GM19023 (cell line): ENCODE measurements at regions not wholly inside any gene's neighbourhood (a gene's known extent, or its start where the extent isn't known, plus 50 kb on each side); places are given as distances from the start of the nearest gene placed in this dataset.
"Not testable (repeated sequence)": the region's sequence is repeated elsewhere in the genome, so short reads cannot be mapped to it uniquely, and the experiment has no call there.

Experiments
- ATAC-seq: cut with Tn5 transposase; IDR thresholded peaks from one replicate; pipeline ENCODE4 v1.9.1; 2021; ENCODE audit warnings: mild to moderate bottlenecking, moderate library complexity; ENCODE audit not compliant: unreplicated experiment

- no peak for ATAC-seq
Observed at GRCh38 chr19:20397292-20397691, 168.3 kb downstream of the ZNF737 start.

- ATAC-seq, result no peak
Observed at GRCh38 chr19:20388706-20389225, 176.8 kb downstream of the ZNF737 start.

DNA sequence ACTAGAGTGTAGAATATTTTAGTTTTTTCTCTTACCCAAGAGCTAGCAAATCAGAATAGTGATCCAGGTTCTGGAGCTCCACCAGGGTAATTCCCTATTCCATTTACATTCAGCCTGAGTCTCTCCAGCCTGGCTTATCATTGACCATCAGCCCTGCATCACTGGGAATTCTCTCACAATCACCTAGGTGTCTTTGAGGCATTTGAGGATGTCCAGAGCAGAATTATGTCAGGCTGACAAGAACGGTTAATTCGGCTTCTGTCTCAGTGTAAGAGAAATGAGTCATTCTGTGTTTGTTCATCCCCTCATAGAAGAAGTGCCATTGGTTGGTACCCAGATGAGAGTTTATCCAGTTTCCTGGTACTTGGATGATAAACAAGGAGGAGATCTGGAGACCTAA is 180.5 kb downstream of the ZNF737 start:
- no peak for ATAC-seq

- ATAC-seq, result no peak
Observed at GRCh38 chr19:20371911-20372310, 193.7 kb downstream of the ZNF737 start.

DNA sequence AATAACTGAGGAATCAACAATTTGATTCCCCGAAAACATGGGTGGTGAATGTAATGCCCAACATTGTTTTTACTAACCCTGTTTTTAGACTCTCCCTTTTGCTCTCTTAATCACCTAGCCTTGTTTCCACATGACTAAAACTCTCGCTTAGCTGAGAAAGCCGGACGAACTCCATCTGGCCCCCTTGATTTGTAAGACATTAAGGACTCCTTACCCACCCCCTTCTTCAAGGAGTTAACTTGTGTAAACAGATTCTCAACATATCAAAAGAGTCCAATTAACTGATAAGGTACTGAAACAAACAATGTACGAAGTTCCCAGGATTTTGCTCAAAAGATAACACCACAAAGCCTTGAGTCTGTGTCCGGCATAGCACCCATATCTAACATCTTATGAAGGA is 194.3 kb downstream of the ZNF737 start:
- not testable (repeated sequence) for ATAC-seq

DNA sequence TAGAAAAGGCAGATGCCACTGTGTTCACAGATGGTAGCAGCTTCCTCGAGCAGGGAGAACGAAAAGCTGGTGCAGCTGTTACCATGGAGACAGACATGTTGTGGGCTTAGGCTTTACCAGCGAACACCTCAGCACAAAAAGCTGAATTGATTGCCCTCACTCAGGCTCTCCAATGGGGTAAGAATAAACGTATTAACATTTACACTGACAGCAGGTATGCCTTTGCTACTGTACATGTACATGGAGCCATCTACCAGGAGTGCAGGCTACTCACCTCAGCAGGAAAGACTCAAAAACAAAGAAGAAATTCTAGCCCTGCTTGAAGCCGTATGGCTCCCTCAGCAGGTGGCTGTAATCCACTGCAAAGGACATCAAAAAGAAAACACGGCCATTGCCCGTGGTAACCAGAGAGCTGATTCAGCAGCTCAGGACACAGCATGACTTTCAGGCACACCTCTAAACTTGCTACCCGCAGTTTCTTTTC is 197.7 kb downstream of the ZNF737 start:
- no peak for ATAC-seq

DNA sequence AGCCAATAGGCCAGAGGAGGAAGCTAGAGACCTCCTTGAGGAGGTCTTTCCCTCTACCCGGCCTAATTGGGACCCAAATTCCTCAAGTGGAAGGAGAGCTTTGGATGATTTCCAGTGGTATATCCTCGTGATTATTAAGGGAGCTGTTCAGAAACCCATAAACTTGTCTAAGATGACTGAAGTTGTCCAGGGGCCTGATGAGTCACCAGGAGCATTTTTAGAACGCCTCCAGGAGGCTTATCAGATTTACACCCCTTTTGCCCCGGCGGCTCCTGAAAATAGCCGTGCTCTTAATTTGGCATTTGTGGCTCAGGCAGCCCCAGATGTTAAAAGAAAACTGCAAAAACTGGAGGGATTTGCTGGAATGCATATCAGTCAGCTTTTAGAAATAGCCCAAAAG is 198.1 kb downstream of the ZNF486 start:
- no peak for ATAC-seq

DNA sequence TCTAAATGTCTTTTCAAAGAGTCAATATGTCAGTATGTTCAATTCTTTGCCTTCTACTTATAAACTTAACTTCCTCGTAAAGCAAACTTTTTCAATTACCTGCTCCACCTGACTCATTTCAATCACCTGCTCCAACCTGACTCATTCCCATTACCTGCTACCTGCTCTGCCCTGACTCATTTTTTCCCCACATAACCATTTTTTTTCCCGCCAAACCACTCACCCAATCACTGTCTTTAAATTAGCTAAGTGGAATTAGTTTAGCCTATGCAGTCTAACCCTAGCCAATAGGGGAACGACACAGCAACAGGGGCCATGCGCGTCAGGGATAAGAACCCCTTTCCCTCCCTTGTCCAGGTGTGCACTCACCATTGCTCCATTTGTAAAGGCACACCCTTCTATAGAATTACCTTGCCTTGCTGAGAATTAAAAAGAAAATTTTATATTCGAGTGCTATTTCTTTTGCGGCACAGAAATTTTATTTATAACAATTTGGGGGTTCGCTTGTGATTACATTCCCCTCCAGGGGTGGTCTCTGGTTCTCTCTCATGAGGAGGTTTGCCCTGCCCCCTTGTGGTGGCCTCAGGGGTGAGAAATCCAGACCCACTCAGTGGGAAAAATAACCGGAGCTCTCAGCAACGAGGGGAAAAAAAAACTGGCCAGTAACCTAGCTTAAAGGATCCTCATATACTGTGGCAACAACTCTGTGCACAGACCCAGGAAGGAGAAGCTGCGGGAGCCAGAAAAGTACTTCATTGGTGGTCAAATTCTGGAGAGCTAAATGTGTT is 193.1 kb downstream of the ZNF486 start:
- ATAC-seq, result no peak

DNA sequence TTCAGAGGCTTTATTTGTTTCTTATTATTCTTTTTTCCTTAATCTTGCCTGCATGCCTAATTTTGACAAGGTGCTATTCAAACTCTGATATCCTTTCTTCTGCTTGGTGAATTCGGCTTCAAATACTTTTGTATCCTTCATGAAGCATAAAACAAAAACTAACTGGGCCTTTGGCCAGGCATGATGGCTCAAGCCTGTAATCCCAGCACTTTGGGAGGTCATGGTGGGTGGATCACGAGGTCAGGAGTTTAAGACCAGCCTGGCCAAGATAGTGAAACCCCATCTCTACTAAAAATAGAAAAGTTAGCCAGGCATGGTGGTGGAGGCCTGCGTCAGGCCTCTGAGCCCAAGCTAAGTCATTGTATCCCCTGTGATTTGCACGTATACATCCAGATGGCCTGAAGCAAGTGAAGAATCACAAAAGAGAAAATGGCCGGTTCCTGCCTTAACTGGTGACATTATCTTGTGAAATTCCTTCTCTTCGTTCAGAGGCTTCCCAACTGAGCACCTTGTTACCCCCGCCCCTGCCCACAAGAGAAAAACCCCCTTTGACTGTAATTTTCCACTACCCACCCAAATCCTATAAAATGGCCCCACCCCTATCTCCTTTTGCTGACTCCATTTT is 191.9 kb downstream of the ZNF486 start:
- ATAC-seq, result not testable (repeated sequence)

DNA sequence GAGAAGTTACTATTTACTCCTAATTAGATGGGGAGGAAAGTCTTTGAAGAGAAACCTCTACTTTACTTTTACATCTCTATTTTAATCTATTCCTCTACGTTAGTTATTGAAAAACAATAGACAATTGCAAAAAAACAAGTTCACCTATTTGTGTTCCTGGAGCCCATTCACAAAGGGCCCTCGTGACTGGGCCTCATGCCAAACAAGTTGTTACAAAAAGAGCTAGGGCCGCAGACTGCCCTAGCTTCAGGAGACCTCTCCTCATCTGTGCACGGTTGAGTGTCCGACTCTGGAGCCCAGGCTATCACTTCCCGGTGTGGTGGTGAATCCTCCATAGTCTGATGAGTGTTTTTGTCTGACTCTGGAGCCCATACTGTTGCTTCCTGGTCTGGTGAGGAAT is 190.9 kb downstream of the ZNF486 start:
- ATAC-seq, result no peak

DNA sequence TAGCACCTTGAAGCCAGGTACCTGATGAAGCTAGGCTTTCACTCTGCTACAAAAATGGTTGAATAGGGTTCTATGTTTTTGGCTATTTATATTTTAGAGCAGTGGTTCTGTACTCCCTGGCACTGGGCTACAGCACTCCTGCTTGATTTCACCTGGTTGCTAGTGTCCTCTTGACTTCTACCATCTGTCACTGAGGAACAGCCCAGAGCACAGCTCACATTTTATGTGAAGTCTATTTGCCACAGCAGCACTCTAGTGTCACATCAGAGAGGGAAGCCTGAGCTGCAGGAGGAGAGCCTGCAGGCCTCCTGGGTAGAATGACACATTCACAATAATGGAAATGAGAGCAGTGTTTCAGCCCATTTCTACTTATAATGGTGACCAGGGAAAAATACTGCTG is 184.2 kb downstream of the ZNF486 start:
- no peak for ATAC-seq

DNA sequence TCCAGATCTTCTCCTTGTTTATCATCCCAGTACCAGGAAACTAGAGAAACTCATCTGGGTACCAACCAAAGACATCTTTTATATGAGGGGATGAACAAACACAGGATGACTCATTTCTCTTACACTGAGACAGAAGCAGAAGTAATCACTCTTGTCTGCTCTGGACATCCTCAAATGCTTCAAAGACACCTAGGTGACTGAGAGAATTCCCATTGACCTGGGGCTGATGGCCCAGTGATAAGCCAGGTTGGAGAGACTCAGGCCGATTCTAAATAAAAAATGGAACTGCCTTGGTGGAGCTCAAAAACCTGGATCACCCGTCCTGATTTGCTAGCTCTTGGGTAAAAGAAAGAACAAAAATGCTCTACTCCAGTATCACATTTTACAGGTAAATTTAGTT is 182.2 kb downstream of the ZNF486 start:
- no peak for ATAC-seq

DNA sequence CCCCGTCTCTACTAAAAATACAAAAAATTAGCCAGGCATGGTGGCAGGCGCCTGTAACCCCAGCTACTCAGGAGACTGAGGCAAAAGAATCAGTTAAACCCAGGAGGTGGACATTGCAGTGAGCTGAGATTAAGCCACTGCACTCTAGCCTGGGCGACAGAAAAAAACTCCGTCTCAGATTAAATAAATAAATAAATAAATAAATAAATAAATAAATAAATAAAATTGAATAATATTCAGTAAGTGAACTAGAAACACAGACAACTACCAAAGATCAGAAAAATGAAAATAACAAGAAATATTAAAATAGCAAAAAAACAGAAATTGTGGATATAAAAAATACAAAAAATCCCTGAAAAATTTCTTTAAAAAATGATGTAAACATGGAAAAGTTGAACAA is 172.4 kb downstream of the ZNF486 start:
- ATAC-seq, result no peak

DNA sequence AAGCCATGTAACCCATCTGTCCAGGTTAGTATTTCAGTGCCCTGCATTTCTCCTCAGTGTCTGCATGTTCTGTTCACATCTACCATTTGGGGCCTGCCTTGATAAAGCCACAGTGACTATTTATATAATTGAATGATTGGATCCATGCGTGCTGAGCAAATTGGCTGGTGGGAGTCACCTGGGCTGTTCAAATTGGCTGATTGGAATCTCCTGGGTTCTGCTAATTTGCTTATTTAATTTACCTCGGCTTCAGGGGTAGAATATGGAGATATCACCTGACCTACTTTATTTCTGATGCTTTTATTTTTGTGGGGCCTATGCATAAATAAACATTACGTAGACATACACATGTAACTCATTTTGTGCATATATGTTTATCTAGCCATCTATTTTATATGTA is 167.7 kb downstream of the ZNF486 start:
- no peak for ATAC-seq

GRCh38 chr19:20333508-20333907 is 166.5 kb downstream of the ZNF486 start:
- ATAC-seq, result no peak

DNA sequence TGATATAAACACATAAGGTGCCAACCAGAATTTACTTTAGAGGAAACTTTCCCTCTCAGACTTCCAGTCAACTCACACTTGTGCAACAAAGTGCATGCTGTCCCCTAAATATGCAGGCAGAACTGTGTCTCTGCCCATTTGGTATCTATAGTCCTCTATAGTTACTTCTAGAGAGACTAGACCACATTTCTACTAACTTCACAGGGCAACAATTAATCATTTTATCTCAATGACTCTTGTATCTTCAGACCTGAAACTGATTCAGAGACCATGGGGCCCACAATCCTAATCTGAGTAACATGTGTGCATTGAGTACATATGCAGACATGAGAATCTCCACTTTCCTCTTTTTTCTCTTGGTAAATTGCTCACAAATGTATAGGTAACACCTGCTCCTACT is 158.1 kb downstream of the ZNF486 start:
- ATAC-seq, result no peak

GRCh38 chr19:20321139-20321763 is 154.2 kb downstream of the ZNF486 start:
- no peak for ATAC-seq

DNA sequence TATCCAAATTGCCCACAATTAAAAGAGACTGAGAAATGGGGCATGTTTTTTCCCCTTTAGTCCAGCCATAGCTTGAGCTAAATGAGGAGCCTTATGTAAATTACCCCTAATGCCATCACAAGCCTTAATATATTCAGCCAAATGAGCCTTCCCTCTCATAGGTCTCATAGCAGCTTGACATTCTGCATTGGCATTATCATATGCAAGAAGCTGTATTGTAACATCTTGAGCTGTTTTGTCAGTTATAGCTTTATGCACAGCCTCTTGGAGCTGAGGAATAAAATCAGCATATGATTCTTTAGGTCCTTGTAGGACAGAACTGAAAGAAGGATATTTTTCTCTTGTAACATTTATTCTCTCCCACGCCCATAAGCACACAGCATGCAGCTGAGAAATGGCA is 153.2 kb downstream of the ZNF486 start:
- ATAC-seq, result no peak

- no peak for ATAC-seq
Observed at GRCh38 chr19:20318616-20319015, 151.6 kb downstream of the ZNF486 start.

DNA sequence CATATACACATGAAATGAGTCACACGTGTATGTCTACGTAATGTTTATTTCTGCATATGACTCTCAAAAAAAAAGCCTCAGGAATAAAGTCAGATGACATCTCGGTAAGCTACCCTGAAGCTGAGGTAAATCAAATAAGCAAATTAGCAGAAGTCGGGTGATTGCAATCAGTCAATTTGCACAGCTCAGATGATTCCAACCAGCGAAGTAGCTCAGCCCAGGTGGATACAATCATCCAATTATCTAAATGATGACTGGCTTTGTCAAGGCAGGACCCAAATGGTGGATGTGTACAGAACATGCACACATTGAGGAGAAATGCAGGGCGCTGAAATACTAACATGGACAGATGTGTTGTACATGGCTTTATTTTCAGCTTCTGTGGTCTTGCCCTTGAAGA is 148.5 kb downstream of the ZNF486 start:
- no peak for ATAC-seq

DNA sequence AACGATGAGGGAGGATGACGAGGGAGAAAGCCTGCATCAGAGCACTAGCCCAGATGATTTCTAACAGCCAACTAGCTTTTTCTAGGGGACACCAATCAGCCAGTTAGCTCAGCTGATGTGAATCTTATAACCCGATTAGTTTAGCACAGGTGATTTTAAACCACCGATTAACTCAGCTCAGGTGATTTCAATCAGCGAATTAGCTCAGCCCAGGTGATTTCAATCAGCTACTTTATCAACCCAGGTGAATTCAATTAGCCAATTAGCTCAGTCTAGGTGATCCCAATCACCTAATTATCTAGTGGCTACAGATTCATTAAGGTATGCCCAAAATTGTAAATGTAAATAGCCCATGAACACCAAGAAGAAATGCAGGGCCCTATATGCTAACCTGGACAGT is 146.9 kb downstream of the ZNF486 start:
- no peak for ATAC-seq

- no peak for ATAC-seq
Observed at GRCh38 chr19:20307127-20307526, 140.1 kb downstream of the ZNF486 start.
